ENCODE measurements at regions not wholly inside any gene's neighbourhood (a gene's known extent, or its start where the extent isn't known, plus 50 kb on each side); places are given as distances from the start of the nearest gene placed in this dataset.
"Not testable (repeated sequence)": the region's sequence is repeated elsewhere in the genome, so short reads cannot be mapped to it uniquely, and the experiment has no call there.

GRCh38 chr14:101323614-101324235 lies 237.6 kb upstream of the DIO3 start:
- ATAC-seq (ENCODE audit: low FRiP score); intact Hi-C loops (cut with DNase I); H3K36me3 ChIP-seq (ENCODE audit: control insufficient read depth in 1 of 2, insufficient read depth in 2 of 2, low read length in 1 of 2); H3K4me1 ChIP-seq (ENCODE audit: control insufficient read depth in 1 of 2, insufficient read depth in 2 of 2, low read length in 2 of 2); H3K27me3 ChIP-seq (ENCODE audit: control insufficient read depth in 1 of 2, insufficient read depth in 2 of 2, low read length in 1 of 2); H3K27ac ChIP-seq (ENCODE audit: low read depth in 1 of 2, low read length in 2 of 2); H3K9me3 ChIP-seq (ENCODE audit: control insufficient read depth, low read length); DNase-seq; H3K4me3 ChIP-seq (ENCODE audit: low read length in 2 of 2): not testable (repeated sequence)
- 88 to 89% methylated on average over 7 of the region's 7 CpGs for WGBS, 2 donors

- ATAC-seq (ENCODE audit: low FRiP score) (no peak), DNase-seq (no peak)
- WGBS, 2 donors = 88% methylated on average over 4 of the region's 4 CpGs
- Histone ChIP-seq H3K4me3 (ENCODE audit: low read length in 2 of 2) (no peak overlapping the region), H3K9me3 (ENCODE audit: control insufficient read depth, low read length) (peaks cover 5% of the 10 kb centered on the region), H3K27me3 (ENCODE audit: control insufficient read depth in 1 of 2, insufficient read depth in 2 of 2, low read length in 1 of 2) (no peaks in the 10 kb centered on the region), H3K27ac (ENCODE audit: low read depth in 1 of 2, low read length in 2 of 2) (no peak overlapping the region), H3K4me1 (ENCODE audit: control insufficient read depth in 1 of 2, insufficient read depth in 2 of 2, low read length in 2 of 2) (no peaks in the 10 kb centered on the region), H3K36me3 (ENCODE audit: control insufficient read depth in 1 of 2, insufficient read depth in 2 of 2, low read length in 1 of 2) (no peaks in the 10 kb centered on the region)
- intact Hi-C loops (cut with DNase I) = no loop called here
These were observed 236.0 kb upstream of the DIO3 start for GRCh38 chr14:101325319-101325718.

GRCh38 chr14:101328412-101329028 lies 232.8 kb upstream of the DIO3 start:
- no peak overlapping the region for H3K27ac ChIP-seq (ENCODE audit: low read depth in 1 of 2, low read length in 2 of 2)
- no peak for ATAC-seq (ENCODE audit: low FRiP score)
- no peak overlapping the region for H3K4me3 ChIP-seq (ENCODE audit: low read length in 2 of 2)
- H3K4me1 ChIP-seq (ENCODE audit: control insufficient read depth in 1 of 2, insufficient read depth in 2 of 2, low read length in 2 of 2) = no peaks in the 10 kb centered on the region
- intact Hi-C loops (cut with DNase I) = no loop called here
- no peaks in the 10 kb centered on the region for H3K36me3 ChIP-seq (ENCODE audit: control insufficient read depth in 1 of 2, insufficient read depth in 2 of 2, low read length in 1 of 2)
- H3K27me3 ChIP-seq (ENCODE audit: control insufficient read depth in 1 of 2, insufficient read depth in 2 of 2, low read length in 1 of 2) = no peaks in the 10 kb centered on the region
- H3K9me3 ChIP-seq (ENCODE audit: control insufficient read depth, low read length) = peaks cover 4% of the 10 kb centered on the region
- DNase-seq = no peak
- WGBS, 2 donors = 69 to 76% methylated on average over 10 of the region's 10 CpGs

GRCh38 chr14:101330416-101331140 lies 230.7 kb upstream of the DIO3 start:
- H3K4me3 ChIP-seq (ENCODE audit: low read length in 2 of 2) = no peak overlapping the region
- intact Hi-C loops (cut with DNase I) = no loop called here
- ATAC-seq (ENCODE audit: low FRiP score) = no peak
- no peaks in the 10 kb centered on the region for H3K9me3 ChIP-seq (ENCODE audit: control insufficient read depth, low read length)
- H3K36me3 ChIP-seq (ENCODE audit: control insufficient read depth in 1 of 2, insufficient read depth in 2 of 2, low read length in 1 of 2) = no peaks in the 10 kb centered on the region
- no peaks in the 10 kb centered on the region for H3K27me3 ChIP-seq (ENCODE audit: control insufficient read depth in 1 of 2, insufficient read depth in 2 of 2, low read length in 1 of 2)
- WGBS, 2 donors = 75 to 76% methylated on average over 22 of the region's 22 CpGs
- no peaks in the 10 kb centered on the region for H3K4me1 ChIP-seq (ENCODE audit: control insufficient read depth in 1 of 2, insufficient read depth in 2 of 2, low read length in 2 of 2)
- no peak overlapping the region for H3K27ac ChIP-seq (ENCODE audit: low read depth in 1 of 2, low read length in 2 of 2)
- DNase-seq = no peak

- Histone ChIP-seq H3K4me1 (ENCODE audit: control insufficient read depth in 1 of 2, insufficient read depth in 2 of 2, low read length in 2 of 2) (no peaks in the 10 kb centered on the region), H3K36me3 (ENCODE audit: control insufficient read depth in 1 of 2, insufficient read depth in 2 of 2, low read length in 1 of 2) (no peaks in the 10 kb centered on the region), H3K4me3 (ENCODE audit: low read length in 2 of 2) (no peak overlapping the region), H3K27ac (ENCODE audit: low read depth in 1 of 2, low read length in 2 of 2) (no peak overlapping the region), H3K27me3 (ENCODE audit: control insufficient read depth in 1 of 2, insufficient read depth in 2 of 2, low read length in 1 of 2) (no peaks in the 10 kb centered on the region), H3K9me3 (ENCODE audit: control insufficient read depth, low read length) (no peaks in the 10 kb centered on the region)
- ATAC-seq (ENCODE audit: low FRiP score) (peak; percentile 31), DNase-seq (no peak)
- intact Hi-C loops (cut with DNase I) = no loop called here
- WGBS, 2 donors = 72 to 80% methylated on average over 10 of the region's 10 CpGs
These were observed 230.2 kb upstream of the DIO3 start for GRCh38 chr14:101331141-101331525.

- H3K4me3 ChIP-seq (ENCODE audit: low read length in 2 of 2) = no peak overlapping the region
- no peak overlapping the region for H3K27ac ChIP-seq (ENCODE audit: low read depth in 1 of 2, low read length in 2 of 2)
- 81 to 82% methylated on average over 6 of the region's 6 CpGs for WGBS, 2 donors
- no peaks in the 10 kb centered on the region for H3K27me3 ChIP-seq (ENCODE audit: control insufficient read depth in 1 of 2, insufficient read depth in 2 of 2, low read length in 1 of 2)
- intact Hi-C loops (cut with DNase I) = no loop called here
- H3K4me1 ChIP-seq (ENCODE audit: control insufficient read depth in 1 of 2, insufficient read depth in 2 of 2, low read length in 2 of 2) = no peaks in the 10 kb centered on the region
- H3K9me3 ChIP-seq (ENCODE audit: control insufficient read depth, low read length) = no peaks in the 10 kb centered on the region
- DNase-seq (no peak), ATAC-seq (ENCODE audit: low FRiP score) (no peak)
- H3K36me3 ChIP-seq (ENCODE audit: control insufficient read depth in 1 of 2, insufficient read depth in 2 of 2, low read length in 1 of 2) = no peaks in the 10 kb centered on the region
These were observed 229.6 kb upstream of the DIO3 start for GRCh38 chr14:101331661-101332169.

GRCh38 chr14:101332281-101332680 lies 229.0 kb upstream of the DIO3 start:
- Histone ChIP-seq H3K9me3 (ENCODE audit: control insufficient read depth, low read length) (no peaks in the 10 kb centered on the region), H3K4me1 (ENCODE audit: control insufficient read depth in 1 of 2, insufficient read depth in 2 of 2, low read length in 2 of 2) (no peaks in the 10 kb centered on the region), H3K4me3 (ENCODE audit: low read length in 2 of 2) (no peak overlapping the region), H3K36me3 (ENCODE audit: control insufficient read depth in 1 of 2, insufficient read depth in 2 of 2, low read length in 1 of 2) (no peaks in the 10 kb centered on the region), H3K27me3 (ENCODE audit: control insufficient read depth in 1 of 2, insufficient read depth in 2 of 2, low read length in 1 of 2) (no peaks in the 10 kb centered on the region), H3K27ac (ENCODE audit: low read depth in 1 of 2, low read length in 2 of 2) (no peak overlapping the region)
- ATAC-seq (ENCODE audit: low FRiP score) (no peak), DNase-seq (no peak)
- 70 to 74% methylated on average over 8 of the region's 8 CpGs for WGBS, 2 donors
- intact Hi-C loops (cut with DNase I) = no loop called here

- Histone ChIP-seq H3K9me3 (ENCODE audit: control insufficient read depth, low read length) (no peaks in the 10 kb centered on the region), H3K27ac (ENCODE audit: low read depth in 1 of 2, low read length in 2 of 2) (no peak overlapping the region), H3K36me3 (ENCODE audit: control insufficient read depth in 1 of 2, insufficient read depth in 2 of 2, low read length in 1 of 2) (no peaks in the 10 kb centered on the region), H3K4me3 (ENCODE audit: low read length in 2 of 2) (no peak overlapping the region), H3K27me3 (ENCODE audit: control insufficient read depth in 1 of 2, insufficient read depth in 2 of 2, low read length in 1 of 2) (no peaks in the 10 kb centered on the region), H3K4me1 (ENCODE audit: control insufficient read depth in 1 of 2, insufficient read depth in 2 of 2, low read length in 2 of 2) (no peaks in the 10 kb centered on the region)
- DNase-seq (no peak), ATAC-seq (ENCODE audit: low FRiP score) (no peak)
- intact Hi-C loops (cut with DNase I) = no loop called here
- WGBS, 2 donors = 78 to 80% methylated on average over 20 of the region's 20 CpGs
These were observed 227.7 kb upstream of the DIO3 start for GRCh38 chr14:101333335-101334280.
